ENCODE measurements at regions not wholly inside any gene's neighbourhood (a gene's known extent, or its start where the extent isn't known, plus 50 kb on each side); places are given as distances from the start of the nearest gene placed in this dataset.

GRCh38 chr20:50351541-50351940 lies 158.6 kb upstream of the PTPN1 start:
- Histone ChIP-seq H3K4me1 (ENCODE audit: insufficient read depth, low read length, poor library complexity, severe bottlenecking) (no peaks in the 10 kb centered on the region), H3K4me3 (ENCODE audit: low read length, poor library complexity, severe bottlenecking) (no peak overlapping the region), H3K36me3 (ENCODE audit: insufficient read depth, low read length) (no peaks in the 10 kb centered on the region), H3F3A (ENCODE audit: low read depth) (no peaks in the 10 kb centered on the region), H3K27me3 (ENCODE audit: insufficient read depth, low read length, poor library complexity, severe bottlenecking) (no peaks in the 10 kb centered on the region), H3K9ac (ENCODE audit: low read depth, low read length, poor library complexity, severe bottlenecking) (no peak overlapping the region), H3K79me2 (ENCODE audit: insufficient read depth, low read length) (no peaks in the 10 kb centered on the region), H3K9me2 (replicated peaks; ENCODE audit: low read depth, low read length) (no peaks in the 10 kb centered on the region), H3K9me3 (ENCODE audit: insufficient read depth, low read depth, low read length) (no peaks in the 10 kb centered on the region), H3K4me2 (ENCODE audit: low read depth, low read length, poor library complexity, severe bottlenecking) (no peak overlapping the region), H2AFZ (ENCODE audit: low read length) (no peak overlapping the region), H4K20me1 (ENCODE audit: insufficient read depth, low read length, poor library complexity, severe bottlenecking) (no peaks in the 10 kb centered on the region)
- TF ChIP-seq EZH2phosphoT487 (IDR thresholded peaks at IDR 0.05; ENCODE audit: borderline replicate concordance) (no peak), CTCF (conservative IDR thresholded peaks at IDR 0.05; ENCODE audit: low read length) (no peak)

- no peaks in the 10 kb centered on the region for H3K4me1 ChIP-seq (ENCODE audit: insufficient read depth, low read length, poor library complexity, severe bottlenecking)
- H3K27me3 ChIP-seq (ENCODE audit: insufficient read depth, low read length, poor library complexity, severe bottlenecking), result no peaks in the 10 kb centered on the region
- H2AFZ ChIP-seq (ENCODE audit: low read length), result no peak overlapping the region
- no peak overlapping the region for H3K4me2 ChIP-seq (ENCODE audit: low read depth, low read length, poor library complexity, severe bottlenecking)
- H3K9me2 ChIP-seq (replicated peaks; ENCODE audit: low read depth, low read length), result no peaks in the 10 kb centered on the region
- H3K9me3 ChIP-seq (ENCODE audit: insufficient read depth, low read depth, low read length), result no peaks in the 10 kb centered on the region
- H3K36me3 ChIP-seq (ENCODE audit: insufficient read depth, low read length), result no peaks in the 10 kb centered on the region
- no peak for TF ChIP-seq CTCF (conservative IDR thresholded peaks at IDR 0.05; ENCODE audit: low read length)
- TF ChIP-seq EZH2phosphoT487 (IDR thresholded peaks at IDR 0.05; ENCODE audit: borderline replicate concordance), result no peak
- no peak overlapping the region for H3K9ac ChIP-seq (ENCODE audit: low read depth, low read length, poor library complexity, severe bottlenecking)
- no peaks in the 10 kb centered on the region for H3F3A ChIP-seq (ENCODE audit: low read depth)
- H3K79me2 ChIP-seq (ENCODE audit: insufficient read depth, low read length), result no peaks in the 10 kb centered on the region
- no peaks in the 10 kb centered on the region for H4K20me1 ChIP-seq (ENCODE audit: insufficient read depth, low read length, poor library complexity, severe bottlenecking)
- H3K4me3 ChIP-seq (ENCODE audit: low read length, poor library complexity, severe bottlenecking), result no peak overlapping the region
Observed at GRCh38 chr20:50353289-50353961, 156.8 kb upstream of the PTPN1 start.

GRCh38 chr20:50354721-50355589 lies 155.2 kb upstream of the PTPN1 start:
- no peaks in the 10 kb centered on the region for H3K9me2 ChIP-seq (replicated peaks; ENCODE audit: low read depth, low read length)
- H3K36me3 ChIP-seq (ENCODE audit: insufficient read depth, low read length), result no peaks in the 10 kb centered on the region
- H3K4me2 ChIP-seq (ENCODE audit: low read depth, low read length, poor library complexity, severe bottlenecking), result no peak overlapping the region
- H2AFZ ChIP-seq (ENCODE audit: low read length), result no peak overlapping the region
- H3K27me3 ChIP-seq (ENCODE audit: insufficient read depth, low read length, poor library complexity, severe bottlenecking), result no peaks in the 10 kb centered on the region
- TF ChIP-seq CTCF (conservative IDR thresholded peaks at IDR 0.05; ENCODE audit: low read length) (no peak), EZH2phosphoT487 (IDR thresholded peaks at IDR 0.05; ENCODE audit: borderline replicate concordance) (no peak)
- H3K9me3 ChIP-seq (ENCODE audit: insufficient read depth, low read depth, low read length), result no peaks in the 10 kb centered on the region
- no peaks in the 10 kb centered on the region for H3F3A ChIP-seq (ENCODE audit: low read depth)
- no peaks in the 10 kb centered on the region for H4K20me1 ChIP-seq (ENCODE audit: insufficient read depth, low read length, poor library complexity, severe bottlenecking)
- no peaks in the 10 kb centered on the region for H3K79me2 ChIP-seq (ENCODE audit: insufficient read depth, low read length)
- H3K4me1 ChIP-seq (ENCODE audit: insufficient read depth, low read length, poor library complexity, severe bottlenecking), result no peaks in the 10 kb centered on the region
- H3K9ac ChIP-seq (ENCODE audit: low read depth, low read length, poor library complexity, severe bottlenecking), result no peak overlapping the region
- no peak overlapping the region for H3K4me3 ChIP-seq (ENCODE audit: low read length, poor library complexity, severe bottlenecking)

Measured in Loucy (cell line).